ENCODE measurements at regions not wholly inside any gene's neighbourhood (a gene's known extent, or its start where the extent isn't known, plus 50 kb on each side); places are given as distances from the start of the nearest gene placed in this dataset.

DNA sequence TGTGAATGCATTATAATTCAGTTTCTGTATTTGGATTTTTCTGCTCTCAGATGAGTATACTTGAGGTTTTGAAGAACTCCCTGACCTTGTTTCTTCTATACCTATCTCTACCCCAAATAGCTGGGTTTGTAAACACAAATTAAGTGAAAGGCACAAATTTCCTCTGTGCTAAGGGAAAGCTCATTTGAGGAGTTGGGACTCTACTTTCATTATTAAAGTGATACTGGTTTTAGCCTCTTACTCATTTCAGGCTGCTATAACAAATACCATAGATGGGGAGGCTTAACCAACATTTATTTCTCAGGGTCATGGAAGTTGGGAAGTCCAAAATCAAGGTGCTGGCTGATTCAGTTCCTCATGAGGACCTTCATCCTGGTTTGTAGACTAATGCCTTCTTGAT is 97.2 kb upstream of the ANKH start:
- TF ChIP-seq, protein P1, sequence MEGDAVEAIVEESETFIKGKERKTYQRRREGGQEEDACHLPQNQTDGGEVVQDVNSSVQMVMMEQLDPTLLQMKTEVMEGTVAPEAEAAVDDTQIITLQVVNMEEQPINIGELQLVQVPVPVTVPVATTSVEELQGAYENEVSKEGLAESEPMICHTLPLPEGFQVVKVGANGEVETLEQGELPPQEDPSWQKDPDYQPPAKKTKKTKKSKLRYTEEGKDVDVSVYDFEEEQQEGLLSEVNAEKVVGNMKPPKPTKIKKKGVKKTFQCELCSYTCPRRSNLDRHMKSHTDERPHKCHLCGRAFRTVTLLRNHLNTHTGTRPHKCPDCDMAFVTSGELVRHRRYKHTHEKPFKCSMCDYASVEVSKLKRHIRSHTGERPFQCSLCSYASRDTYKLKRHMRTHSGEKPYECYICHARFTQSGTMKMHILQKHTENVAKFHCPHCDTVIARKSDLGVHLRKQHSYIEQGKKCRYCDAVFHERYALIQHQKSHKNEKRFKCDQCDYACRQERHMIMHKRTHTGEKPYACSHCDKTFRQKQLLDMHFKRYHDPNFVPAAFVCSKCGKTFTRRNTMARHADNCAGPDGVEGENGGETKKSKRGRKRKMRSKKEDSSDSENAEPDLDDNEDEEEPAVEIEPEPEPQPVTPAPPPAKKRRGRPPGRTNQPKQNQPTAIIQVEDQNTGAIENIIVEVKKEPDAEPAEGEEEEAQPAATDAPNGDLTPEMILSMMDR (IDR thresholded peaks at IDR 0.05), result no peak
- TF ChIP-seq CHD2 (IDR thresholded peaks at IDR 0.05; ENCODE audit: low read length, partially characterized antibody), result no peak

Measured in SK-N-SH (cell line).